ENCODE measurements at regions not wholly inside any gene's neighbourhood (a gene's known extent, or its start where the extent isn't known, plus 50 kb on each side); places are given as distances from the start of the nearest gene placed in this dataset.
A peak's percentile ranks its signal among the peaks of the same experiment; 100 is the strongest.

- no peak for DNase-seq
Observed at GRCh38 chr3:1552831-1553230, 460.0 kb downstream of the CNTN6 start.

DNA sequence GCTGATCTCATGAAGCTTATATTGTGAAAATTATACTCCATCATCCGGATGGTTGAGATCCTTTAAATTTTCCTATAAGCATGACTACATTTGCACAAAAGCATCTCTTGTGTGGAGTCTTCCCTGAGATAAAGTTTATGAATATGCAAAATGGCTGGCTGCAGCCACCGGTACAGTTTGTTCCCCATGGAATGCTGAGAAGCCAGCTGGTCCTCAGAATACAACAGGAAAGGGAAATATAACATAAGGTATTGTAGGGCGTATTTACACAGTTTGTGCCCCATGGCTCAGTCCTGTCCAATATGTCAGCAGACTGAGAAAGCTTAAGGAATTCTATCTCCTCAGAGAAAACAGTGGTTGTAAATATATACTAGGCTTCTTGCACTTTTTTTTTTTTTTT is 468.6 kb downstream of the CNTN6 start:
- DNase-seq, result no peak

- no peak for DNase-seq
Observed at GRCh38 chr3:1571736-1572135, 478.9 kb downstream of the CNTN6 start.

GRCh38 chr3:1576047-1576446 is 483.2 kb downstream of the CNTN6 start:
- no peak for DNase-seq

GRCh38 chr3:1578124-1578806 is 485.4 kb downstream of the CNTN6 start:
- no peak for DNase-seq

DNA sequence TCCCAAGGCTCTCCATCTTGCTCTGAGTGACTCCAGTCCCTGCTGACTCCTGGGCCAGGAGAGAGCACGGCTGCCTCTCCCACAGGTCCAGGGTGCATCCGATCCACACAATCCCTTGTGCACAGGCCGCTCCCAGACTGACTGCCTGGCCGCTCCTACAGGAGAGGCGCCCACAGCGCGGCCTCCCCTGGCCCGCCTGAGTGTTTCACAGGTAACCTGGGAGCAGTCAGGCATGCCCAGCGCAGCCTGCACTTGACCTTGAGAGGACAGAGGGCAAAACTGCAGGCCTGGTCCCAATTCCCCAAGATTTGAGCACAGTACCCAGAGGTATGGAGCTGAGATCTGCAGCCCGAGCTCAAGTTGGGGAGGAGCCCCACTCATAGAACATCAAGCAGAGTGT is 490.2 kb downstream of the CNTN6 start:
- no peak for DNase-seq

DNA sequence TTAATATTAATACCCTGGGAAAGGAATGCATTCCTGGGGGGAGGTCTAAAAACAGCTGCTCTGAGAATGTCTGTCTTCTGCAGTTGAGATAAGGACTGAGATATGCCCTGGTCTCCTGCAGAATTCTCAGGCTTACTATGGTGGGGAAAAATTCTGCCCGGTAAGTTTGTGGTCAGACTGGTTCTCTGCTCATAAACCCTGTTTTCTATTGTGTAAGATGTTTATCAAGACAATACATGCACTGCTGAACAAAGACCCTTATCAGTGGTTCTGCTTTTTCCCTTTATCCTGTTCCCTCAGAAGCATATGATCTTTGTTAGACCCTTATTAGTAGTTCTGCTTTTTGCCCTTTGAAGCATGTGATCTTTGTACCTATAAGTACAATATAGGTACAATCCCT is 494.6 kb downstream of the CNTN6 start:
- no peak for DNase-seq

- DNase-seq, result no peak
Observed at GRCh38 chr3:1591327-1592028, 498.7 kb downstream of the CNTN6 start.

DNA sequence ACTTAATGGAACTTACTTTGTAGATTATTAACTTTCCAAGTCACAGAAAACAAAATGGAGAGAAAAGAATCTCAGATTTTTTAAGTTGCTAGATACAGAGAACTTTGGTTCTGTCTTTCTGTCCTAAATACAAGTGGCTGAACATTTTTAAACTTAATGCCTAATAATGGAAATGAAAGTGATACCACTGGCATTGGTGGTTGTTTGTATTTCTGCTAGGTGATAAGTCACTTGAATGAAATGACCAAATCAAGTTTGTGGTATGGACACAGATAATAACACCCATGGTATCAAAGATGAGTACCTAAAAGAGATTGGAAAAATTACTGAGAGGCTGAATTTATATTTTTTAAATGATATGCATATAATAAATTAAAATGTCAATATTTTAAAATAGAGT is 502.1 kb downstream of the CNTN6 start:
- DNase-seq, result no peak

DNA sequence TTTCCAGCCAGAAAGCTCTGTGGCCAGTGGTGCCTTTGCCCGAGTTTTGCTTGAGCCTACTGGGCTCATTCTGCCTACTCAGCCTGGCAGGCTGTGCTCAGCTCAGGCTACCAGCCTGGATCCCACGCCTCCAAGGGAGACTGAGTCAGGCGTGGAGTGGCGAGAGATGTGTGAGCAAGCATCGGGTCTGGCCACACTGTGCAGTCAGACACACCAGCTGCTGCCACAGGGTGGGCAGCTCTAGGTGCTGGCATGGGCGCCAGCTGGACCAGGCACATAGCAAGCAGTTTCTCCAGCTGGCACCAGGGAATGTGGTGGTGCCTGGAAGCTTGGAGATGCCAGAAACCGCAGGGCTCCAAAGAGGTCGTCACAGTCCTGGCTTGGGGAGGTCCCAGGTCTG is 498.5 kb upstream of the CNTN4 start:
- no peak for DNase-seq

DNA sequence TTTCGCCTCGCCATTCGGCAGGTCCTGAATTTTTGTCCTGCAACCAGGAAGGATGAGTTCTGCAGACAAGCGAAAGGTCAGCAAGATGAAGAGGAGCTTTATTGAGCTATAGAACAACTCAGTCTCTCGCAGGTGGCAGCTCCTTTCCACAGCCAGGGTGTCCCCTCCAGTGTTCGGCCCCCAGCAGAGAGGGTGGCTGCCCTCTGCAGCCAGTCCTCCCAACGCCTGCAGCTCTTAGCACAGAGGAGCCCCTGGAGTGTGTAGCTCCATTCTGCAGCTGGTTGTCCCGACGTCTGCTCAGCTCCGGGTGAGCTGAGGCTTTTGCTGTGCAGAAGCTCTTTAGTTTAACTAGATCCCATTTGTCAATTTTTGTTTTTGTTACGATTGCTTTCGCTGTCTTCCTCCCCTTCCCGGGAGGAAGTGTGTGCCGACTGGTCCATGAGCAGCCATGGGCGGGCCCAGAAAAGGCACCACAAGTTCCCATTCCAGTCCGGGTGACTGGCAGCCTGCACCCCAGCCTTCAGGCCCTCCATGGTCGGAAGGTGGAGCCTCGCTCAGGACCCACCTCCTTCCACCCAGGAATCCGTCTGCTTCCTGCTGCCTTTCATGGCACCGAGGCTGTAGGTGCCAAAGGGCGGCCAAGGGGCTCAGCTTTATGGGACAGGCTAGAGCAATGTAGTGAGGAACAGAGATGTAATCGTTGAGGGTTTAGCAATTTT is 497.8 kb upstream of the CNTN4 start:
- DNase-seq, result no peak

DNA sequence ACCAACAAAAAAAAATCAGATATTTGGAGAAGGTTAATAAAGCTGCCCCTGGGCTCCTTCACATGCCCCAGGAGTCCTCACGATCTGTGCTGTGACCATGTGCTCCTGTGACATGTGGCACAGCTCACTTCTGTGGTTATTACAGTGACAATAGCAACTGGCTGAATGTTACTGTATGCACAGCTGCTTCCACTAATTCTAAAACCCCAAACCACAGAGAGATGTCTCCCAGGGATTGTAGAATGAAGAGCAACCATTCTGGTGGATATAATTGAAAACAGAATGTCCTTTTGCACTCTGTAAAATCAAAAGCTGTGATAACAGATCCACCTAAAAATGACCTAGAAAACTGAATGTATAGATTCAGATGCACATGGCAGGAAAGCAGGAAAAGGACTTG is 489.2 kb upstream of the CNTN4 start:
- peak; percentile 56 to 71 for DNase-seq

- DNase-seq, result no peak
Observed at GRCh38 chr3:1611824-1612223, 486.8 kb upstream of the CNTN4 start.

DNA sequence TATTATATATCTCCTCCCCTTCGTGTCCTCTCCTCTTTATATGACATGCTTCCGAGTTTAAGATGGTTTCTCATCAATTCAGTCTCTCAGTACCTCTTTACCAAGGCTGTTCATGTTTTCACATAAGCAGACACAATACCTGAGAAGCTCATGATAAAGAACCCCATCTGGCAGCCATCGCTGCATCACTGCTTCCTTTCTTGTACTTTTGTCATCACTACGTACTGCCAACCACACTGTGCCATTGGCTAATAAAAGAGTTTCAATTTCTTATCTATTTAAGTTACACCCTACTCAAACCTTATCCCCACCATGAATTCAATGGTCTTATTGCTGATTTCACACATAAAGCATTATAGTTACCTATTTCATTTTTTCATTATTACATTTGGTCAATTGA is 484.7 kb upstream of the CNTN4 start:
- no peak for DNase-seq

- DNase-seq, result no peak
Observed at GRCh38 chr3:1616744-1617143, 481.9 kb upstream of the CNTN4 start.

DNA sequence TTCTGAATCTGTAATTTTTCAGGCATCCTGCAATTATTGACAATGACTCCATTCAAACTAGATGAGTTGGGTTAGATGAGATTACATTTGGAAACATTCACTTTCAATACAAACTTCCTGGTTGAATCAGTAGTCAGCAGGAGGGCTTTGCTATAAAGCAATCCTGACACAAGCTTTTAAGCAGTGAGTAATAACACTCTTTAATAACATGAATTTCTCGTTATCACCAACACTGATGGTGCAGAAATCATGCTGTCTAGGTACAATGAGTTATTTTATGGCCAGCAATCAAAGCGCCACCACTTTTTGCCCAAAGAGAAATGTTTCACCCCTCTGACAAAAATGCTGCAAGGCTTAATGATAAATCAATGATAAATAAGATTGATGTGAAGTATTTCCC is 474.8 kb upstream of the CNTN4 start:
- DNase-seq, result no peak

GRCh38 chr3:1632128-1632527 is 466.5 kb upstream of the CNTN4 start:
- no peak for DNase-seq

DNA sequence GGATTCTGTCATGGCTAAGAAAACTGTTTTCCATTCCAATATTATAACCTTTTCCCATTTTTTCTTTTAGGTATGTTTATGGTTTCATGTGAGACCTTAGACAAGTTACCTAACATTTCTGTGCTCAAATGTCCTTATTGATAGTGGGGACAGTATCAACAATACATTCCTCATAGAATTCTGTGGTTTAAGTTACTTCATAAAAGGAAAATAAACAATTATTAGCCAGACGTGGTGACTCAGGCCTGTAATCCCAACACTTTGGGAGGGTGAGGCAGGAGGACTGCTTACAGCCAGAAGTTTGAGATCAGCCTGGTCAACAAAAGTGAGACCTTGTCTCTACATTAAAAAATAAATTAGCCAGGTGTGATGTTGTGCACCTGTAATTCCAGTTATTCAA is 436.8 kb upstream of the CNTN4 start:
- no peak for DNase-seq

GRCh38 chr3:1664266-1664665 is 434.4 kb upstream of the CNTN4 start:
- DNase-seq, result no peak

DNA sequence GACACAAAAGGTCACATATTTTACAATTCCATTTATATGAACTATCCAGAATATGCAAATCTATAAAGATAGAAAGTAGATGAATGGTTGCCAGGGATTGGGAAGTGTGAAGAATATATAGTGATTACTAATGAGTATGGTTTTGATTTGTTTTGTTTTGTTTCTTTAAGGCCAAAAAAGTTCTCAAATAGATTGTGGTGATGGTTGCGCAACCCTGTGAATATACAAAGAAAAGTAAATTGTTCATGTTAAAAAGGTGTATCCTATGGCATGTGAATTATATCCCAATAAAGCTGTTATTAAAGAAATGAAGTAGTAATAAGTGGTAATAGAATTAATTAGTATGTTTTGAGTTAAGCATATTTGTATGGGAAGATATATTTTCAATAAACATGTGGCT is 431.8 kb upstream of the CNTN4 start:
- DNase-seq, result no peak

GRCh38 chr3:1677576-1678156 is 421.0 kb upstream of the CNTN4 start:
- DNase-seq, result peak in 1 of 2 experiments; percentile 64

- no peak for DNase-seq
Observed at GRCh38 chr3:1692428-1692827, 406.2 kb upstream of the CNTN4 start.

GRCh38 chr3:1693145-1693544 is 405.5 kb upstream of the CNTN4 start:
- no peak for DNase-seq
